SK-N-SH treated with all-trans-retinoic acid at 6 μM for 48 hours (cell line): ENCODE measurements at regions not wholly inside any gene's neighbourhood (a gene's known extent, or its start where the extent isn't known, plus 50 kb on each side); places are given as distances from the start of the nearest gene placed in this dataset.

Source experiments
- ATAC-seq: fragments of 200-7000 bp; cut with Tn5 transposase; 3 replicates; pipeline ENCODE4 v1.9.1; 2020; ENCODE audit warnings: mild to moderate bottlenecking, moderate library complexity
- ARNTL ChIP-seq: fragments of 450-650 bp; formaldehyde crosslinking; IDR thresholded peaks from 2 replicates; pipeline ENCODE4 v1.5.0; 2020; ENCODE audit warnings: low read depth, mild to moderate bottlenecking, moderate library complexity, borderline replicate concordance
- BACH2 ChIP-seq: fragments of 250-450 bp; sonication (Bioruptor Pico); IDR thresholded peaks from 2 replicates; pipeline ENCODE4 v1.9.0; 2021; ENCODE audit warnings: mild to moderate bottlenecking, borderline replicate concordance
- CSDC2 ChIP-seq: fragments of 250-450 bp; sonication (Bioruptor Pico); IDR thresholded peaks from 2 replicates; pipeline ENCODE4 v1.5.0; 2020; ENCODE audit warnings: mild to moderate bottlenecking, moderate library complexity
- ESRRG ChIP-seq: fragments of 250-450 bp; sonication (Bioruptor Pico); IDR thresholded peaks from 2 replicates; pipeline ENCODE4 v1.6.1; 2021; ENCODE audit warnings: mild to moderate bottlenecking
- GLIS3 ChIP-seq: fragments of 250-450 bp; sonication (Bioruptor Pico); IDR thresholded peaks from 2 replicates; pipeline ENCODE4 v1.5.0; 2020; ENCODE audit warnings: mild to moderate bottlenecking, moderate library complexity
- ISL1 ChIP-seq: fragments of 250-450 bp; sonication (Bioruptor Pico); IDR thresholded peaks from 2 replicates; pipeline ENCODE4 v2.1.2; 2022; ENCODE audit warnings: mild to moderate bottlenecking, moderate library complexity
- PPARA ChIP-seq: fragments of 250-450 bp; sonication (Bioruptor Pico); IDR thresholded peaks from 2 replicates; pipeline ENCODE4 v1.5.0; 2020; ENCODE audit warnings: mild to moderate bottlenecking, borderline replicate concordance
- RARB ChIP-seq: fragments of 250-450 bp; sonication (Bioruptor Pico); IDR thresholded peaks from 2 replicates; pipeline ENCODE4 v1.8.0; 2021; ENCODE audit warnings: mild to moderate bottlenecking, moderate library complexity
- SNAI2 ChIP-seq: fragments of 250-450 bp; sonication (Bioruptor Pico); IDR thresholded peaks from 2 replicates; pipeline ENCODE4 v1.5.0; 2020; ENCODE audit warnings: mild to moderate bottlenecking, moderate library complexity
- TCF4 ChIP-seq: fragments of 250-450 bp; sonication (Bioruptor Pico); IDR thresholded peaks from 2 replicates; pipeline ENCODE4 v1.8.0; 2021; ENCODE audit warnings: mild to moderate bottlenecking, moderate library complexity, borderline replicate concordance
- TOX ChIP-seq: fragments of 250-450 bp; sonication (Bioruptor Pico); IDR thresholded peaks from 2 replicates; pipeline ENCODE4 v1.8.0; 2021; ENCODE audit warnings: mild to moderate bottlenecking, moderate library complexity, borderline replicate concordance
- ZC3H10 ChIP-seq: fragments of 250-450 bp; sonication (Bioruptor Pico); IDR thresholded peaks from 2 replicates; pipeline ENCODE4 v1.5.1; 2021; ENCODE audit warnings: mild to moderate bottlenecking, moderate library complexity
- ZFP30 ChIP-seq: fragments of 450-650 bp; formaldehyde crosslinking; IDR thresholded peaks from 2 replicates; pipeline ENCODE4 v1.5.0; 2022; ENCODE audit warnings: mild to moderate bottlenecking, moderate library complexity
- ZNF70 ChIP-seq: fragments of 450-650 bp; formaldehyde crosslinking; IDR thresholded peaks from 2 replicates; pipeline ENCODE4 v1.5.0; 2020; ENCODE audit warnings: mild to moderate bottlenecking, moderate library complexity
- ZNF8 ChIP-seq: fragments of 450-650 bp; formaldehyde crosslinking; IDR thresholded peaks from 2 replicates; pipeline ENCODE4 v1.5.0; 2020; ENCODE audit warnings: mild to moderate bottlenecking, moderate library complexity
- TF ChIP-seq, protein P1 (sequence below): fragments of 250-450 bp; sonication (Bioruptor Pico); IDR thresholded peaks from 2 replicates; pipeline ENCODE4 v1.5.0; 2020; ENCODE audit warnings: mild to moderate bottlenecking, moderate library complexity
- TF ChIP-seq, protein P2 (sequence below): fragments of 250-450 bp; sonication (Bioruptor Pico); IDR thresholded peaks from 2 replicates; pipeline ENCODE4 v1.5.1; 2021; ENCODE audit warnings: mild to moderate bottlenecking, moderate library complexity
- TF ChIP-seq, protein P3 (sequence below): fragments of 250-450 bp; sonication (Bioruptor Pico); IDR thresholded peaks from 2 replicates; pipeline ENCODE4 v1.5.1; 2020; ENCODE audit warnings: low read depth, mild to moderate bottlenecking, moderate library complexity
- TF ChIP-seq, protein P4 (sequence below): fragments of 250-450 bp; sonication (Bioruptor Pico); IDR thresholded peaks from 2 replicates; pipeline ENCODE4 v1.8.0; 2020; ENCODE audit warnings: mild to moderate bottlenecking, moderate library complexity, borderline replicate concordance
- TF ChIP-seq, protein P5 (sequence below): fragments of 250-450 bp; sonication (Bioruptor Pico); IDR thresholded peaks from 2 replicates; pipeline ENCODE4 v1.8.0; 2021; ENCODE audit warnings: low read depth, mild to moderate bottlenecking, moderate library complexity, borderline replicate concordance

DNA sequence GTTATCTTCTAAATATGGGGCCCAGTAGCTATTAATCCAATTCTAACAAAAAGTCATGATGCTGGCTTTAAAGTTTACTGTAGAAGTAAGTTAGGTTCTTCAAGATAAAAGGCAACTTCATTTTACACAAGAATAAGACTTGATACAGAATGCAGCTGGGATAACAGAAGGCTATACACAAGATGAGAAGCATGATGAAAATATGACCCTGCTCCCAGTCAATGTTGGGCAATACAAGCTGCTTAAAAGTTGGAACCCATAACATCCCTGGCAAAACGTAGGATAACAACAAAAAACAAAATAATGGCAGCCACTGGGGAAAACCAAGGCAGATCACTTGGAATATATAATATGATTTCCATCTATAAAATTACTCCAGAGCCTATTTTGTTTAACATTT lies 87.6 kb upstream of the RSPO3 start:
- ATAC-seq = no peak

DNA sequence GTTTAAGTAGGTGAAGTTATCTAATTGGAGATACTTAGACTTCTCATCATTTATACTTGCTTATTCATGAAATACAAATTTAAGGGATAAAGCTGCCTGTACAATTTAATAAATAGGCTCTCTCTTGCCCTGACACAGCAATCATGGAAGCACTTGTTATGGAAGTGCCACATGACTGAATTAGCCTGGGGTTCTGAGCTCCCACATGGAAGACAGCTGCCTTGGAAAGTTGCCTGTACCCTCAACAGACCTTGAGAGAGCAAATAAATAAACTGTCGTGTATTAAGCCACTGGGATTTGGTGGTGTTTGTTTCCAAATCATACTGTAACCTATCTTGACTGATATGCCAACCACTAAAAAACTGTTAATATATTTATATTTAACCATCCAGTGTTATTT lies 87.0 kb upstream of the RSPO3 start:
- no peak for TF ChIP-seq ISL1
- TF ChIP-seq ARNTL = no peak
- TF ChIP-seq ZFP30 (CRISPR knock-in tag) = no peak
- TF ChIP-seq, protein P1, sequence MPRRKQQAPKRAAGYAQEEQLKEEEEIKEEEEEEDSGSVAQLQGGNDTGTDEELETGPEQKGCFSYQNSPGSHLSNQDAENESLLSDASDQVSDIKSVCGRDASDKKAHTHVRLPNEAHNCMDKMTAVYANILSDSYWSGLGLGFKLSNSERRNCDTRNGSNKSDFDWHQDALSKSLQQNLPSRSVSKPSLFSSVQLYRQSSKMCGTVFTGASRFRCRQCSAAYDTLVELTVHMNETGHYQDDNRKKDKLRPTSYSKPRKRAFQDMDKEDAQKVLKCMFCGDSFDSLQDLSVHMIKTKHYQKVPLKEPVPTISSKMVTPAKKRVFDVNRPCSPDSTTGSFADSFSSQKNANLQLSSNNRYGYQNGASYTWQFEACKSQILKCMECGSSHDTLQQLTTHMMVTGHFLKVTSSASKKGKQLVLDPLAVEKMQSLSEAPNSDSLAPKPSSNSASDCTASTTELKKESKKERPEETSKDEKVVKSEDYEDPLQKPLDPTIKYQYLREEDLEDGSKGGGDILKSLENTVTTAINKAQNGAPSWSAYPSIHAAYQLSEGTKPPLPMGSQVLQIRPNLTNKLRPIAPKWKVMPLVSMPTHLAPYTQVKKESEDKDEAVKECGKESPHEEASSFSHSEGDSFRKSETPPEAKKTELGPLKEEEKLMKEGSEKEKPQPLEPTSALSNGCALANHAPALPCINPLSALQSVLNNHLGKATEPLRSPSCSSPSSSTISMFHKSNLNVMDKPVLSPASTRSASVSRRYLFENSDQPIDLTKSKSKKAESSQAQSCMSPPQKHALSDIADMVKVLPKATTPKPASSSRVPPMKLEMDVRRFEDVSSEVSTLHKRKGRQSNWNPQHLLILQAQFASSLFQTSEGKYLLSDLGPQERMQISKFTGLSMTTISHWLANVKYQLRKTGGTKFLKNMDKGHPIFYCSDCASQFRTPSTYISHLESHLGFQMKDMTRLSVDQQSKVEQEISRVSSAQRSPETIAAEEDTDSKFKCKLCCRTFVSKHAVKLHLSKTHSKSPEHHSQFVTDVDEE (CRISPR knock-in tag) = no peak
- TF ChIP-seq, protein P2, sequence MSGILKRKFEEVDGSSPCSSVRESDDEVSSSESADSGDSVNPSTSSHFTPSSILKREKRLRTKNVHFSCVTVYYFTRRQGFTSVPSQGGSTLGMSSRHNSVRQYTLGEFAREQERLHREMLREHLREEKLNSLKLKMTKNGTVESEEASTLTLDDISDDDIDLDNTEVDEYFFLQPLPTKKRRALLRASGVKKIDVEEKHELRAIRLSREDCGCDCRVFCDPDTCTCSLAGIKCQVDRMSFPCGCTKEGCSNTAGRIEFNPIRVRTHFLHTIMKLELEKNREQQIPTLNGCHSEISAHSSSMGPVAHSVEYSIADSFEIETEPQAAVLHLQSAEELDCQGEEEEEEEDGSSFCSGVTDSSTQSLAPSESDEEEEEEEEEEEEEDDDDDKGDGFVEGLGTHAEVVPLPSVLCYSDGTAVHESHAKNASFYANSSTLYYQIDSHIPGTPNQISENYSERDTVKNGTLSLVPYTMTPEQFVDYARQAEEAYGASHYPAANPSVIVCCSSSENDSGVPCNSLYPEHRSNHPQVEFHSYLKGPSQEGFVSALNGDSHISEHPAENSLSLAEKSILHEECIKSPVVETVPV (CRISPR knock-in tag) = no peak
- TF ChIP-seq BACH2 = no peak
- no peak for TF ChIP-seq ZC3H10 (CRISPR knock-in tag)
- no peak for TF ChIP-seq PPARA (CRISPR knock-in tag)
- ATAC-seq = no peak

More for the DNA sequence above, 87.6 kb upstream of the RSPO3 start:
- TF ChIP-seq ZNF70 (CRISPR knock-in tag) = no peak
- no peak for TF ChIP-seq GLIS3 (CRISPR knock-in tag)
- TF ChIP-seq CSDC2 (CRISPR knock-in tag) = no peak
- no peak for TF ChIP-seq SNAI2
- TF ChIP-seq, protein P3, sequence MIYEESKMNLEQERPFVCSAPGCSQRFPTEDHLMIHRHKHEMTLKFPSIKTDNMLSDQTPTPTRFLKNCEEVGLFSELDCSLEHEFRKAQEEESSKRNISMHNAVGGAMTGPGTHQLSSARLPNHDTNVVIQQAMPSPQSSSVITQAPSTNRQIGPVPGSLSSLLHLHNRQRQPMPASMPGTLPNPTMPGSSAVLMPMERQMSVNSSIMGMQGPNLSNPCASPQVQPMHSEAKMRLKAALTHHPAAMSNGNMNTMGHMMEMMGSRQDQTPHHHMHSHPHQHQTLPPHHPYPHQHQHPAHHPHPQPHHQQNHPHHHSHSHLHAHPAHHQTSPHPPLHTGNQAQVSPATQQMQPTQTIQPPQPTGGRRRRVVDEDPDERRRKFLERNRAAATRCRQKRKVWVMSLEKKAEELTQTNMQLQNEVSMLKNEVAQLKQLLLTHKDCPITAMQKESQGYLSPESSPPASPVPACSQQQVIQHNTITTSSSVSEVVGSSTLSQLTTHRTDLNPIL (CRISPR knock-in tag) = no peak
- no peak for TF ChIP-seq TOX (CRISPR knock-in tag)
- no peak for TF ChIP-seq ZFP30 (CRISPR knock-in tag)
- TF ChIP-seq, protein P1 (CRISPR knock-in tag) = no peak
- no peak for TF ChIP-seq RARB (CRISPR knock-in tag)

DNA sequence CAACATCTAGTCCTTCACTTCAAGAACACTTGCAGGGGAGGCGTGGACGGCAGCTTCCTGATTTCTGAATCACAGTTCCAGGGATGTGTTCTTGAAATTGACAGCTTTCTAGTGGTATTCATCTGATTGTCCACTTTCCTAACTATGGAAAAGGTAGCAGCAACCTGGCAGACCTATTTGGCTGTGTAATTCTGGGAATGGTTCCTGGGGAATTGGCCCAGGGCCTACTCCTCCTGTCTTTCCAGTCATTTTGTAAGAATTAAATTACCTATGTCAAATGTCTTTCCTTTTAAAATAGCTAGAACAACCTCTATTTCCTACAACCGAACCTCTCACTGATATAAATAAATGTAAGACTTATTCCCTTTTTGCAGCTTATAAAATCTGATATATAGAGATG lies 85.5 kb upstream of the RSPO3 start:
- no peak for ATAC-seq

More for the DNA sequence above, 85.5 kb upstream of the RSPO3 start:
- TF ChIP-seq, protein P3 (CRISPR knock-in tag) = no peak
- TF ChIP-seq ESRRG (CRISPR knock-in tag) (no peak), TCF4 (CRISPR knock-in tag) (no peak), GLIS3 (CRISPR knock-in tag) (no peak), ISL1 (no peak), RARB (CRISPR knock-in tag) (no peak), ARNTL (no peak), BACH2 (no peak), ZNF8 (CRISPR knock-in tag) (no peak)
- TF ChIP-seq, protein P4, sequence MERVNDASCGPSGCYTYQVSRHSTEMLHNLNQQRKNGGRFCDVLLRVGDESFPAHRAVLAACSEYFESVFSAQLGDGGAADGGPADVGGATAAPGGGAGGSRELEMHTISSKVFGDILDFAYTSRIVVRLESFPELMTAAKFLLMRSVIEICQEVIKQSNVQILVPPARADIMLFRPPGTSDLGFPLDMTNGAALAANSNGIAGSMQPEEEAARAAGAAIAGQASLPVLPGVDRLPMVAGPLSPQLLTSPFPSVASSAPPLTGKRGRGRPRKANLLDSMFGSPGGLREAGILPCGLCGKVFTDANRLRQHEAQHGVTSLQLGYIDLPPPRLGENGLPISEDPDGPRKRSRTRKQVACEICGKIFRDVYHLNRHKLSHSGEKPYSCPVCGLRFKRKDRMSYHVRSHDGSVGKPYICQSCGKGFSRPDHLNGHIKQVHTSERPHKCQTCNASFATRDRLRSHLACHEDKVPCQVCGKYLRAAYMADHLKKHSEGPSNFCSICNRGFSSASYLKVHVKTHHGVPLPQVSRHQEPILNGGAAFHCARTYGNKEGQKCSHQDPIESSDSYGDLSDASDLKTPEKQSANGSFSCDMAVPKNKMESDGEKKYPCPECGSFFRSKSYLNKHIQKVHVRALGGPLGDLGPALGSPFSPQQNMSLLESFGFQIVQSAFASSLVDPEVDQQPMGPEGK (CRISPR knock-in tag) = no peak
- TF ChIP-seq, protein P5, sequence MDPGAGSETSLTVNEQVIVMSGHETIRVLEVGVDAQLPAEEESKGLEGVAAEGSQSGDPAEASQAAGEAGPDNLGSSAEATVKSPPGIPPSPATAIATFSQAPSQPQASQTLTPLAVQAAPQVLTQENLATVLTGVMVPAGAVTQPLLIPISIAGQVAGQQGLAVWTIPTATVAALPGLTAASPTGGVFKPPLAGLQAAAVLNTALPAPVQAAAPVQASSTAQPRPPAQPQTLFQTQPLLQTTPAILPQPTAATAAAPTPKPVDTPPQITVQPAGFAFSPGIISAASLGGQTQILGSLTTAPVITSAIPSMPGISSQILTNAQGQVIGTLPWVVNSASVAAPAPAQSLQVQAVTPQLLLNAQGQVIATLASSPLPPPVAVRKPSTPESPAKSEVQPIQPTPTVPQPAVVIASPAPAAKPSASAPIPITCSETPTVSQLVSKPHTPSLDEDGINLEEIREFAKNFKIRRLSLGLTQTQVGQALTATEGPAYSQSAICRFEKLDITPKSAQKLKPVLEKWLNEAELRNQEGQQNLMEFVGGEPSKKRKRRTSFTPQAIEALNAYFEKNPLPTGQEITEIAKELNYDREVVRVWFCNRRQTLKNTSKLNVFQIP = no peak
